ACC112 (cell line): ENCODE measurements at regions not wholly inside any gene's neighbourhood (a gene's known extent, or its start where the extent isn't known, plus 50 kb on each side); places are given as distances from the start of the nearest gene placed in this dataset.

Source experiments
- H2AFZ ChIP-seq: fragments of 200-600 bp; sonication (generic); one replicate; pipeline ENCODE4 v1.6.0; 2017; ENCODE audit warnings: antibody characterized with exemption, low read length; ENCODE audit not compliant: unreplicated experiment
- H3K27ac ChIP-seq: fragments of 200-600 bp; sonication (generic); 2 replicates; pipeline ENCODE4 v1.5.1; 2014; ENCODE audit warnings: low read depth, mild to moderate bottlenecking, antibody characterized with exemption, low read length, moderate library complexity
- H3K27me3 ChIP-seq: fragments of 200-600 bp; sonication (generic); 2 replicates; pipeline ENCODE4 v1.6.1; 2014; ENCODE audit warnings: mild to moderate bottlenecking, antibody characterized with exemption, low read length, moderate library complexity, mixed read lengths; ENCODE audit not compliant: insufficient read depth
- H3K36me3 ChIP-seq: fragments of 200-600 bp; sonication (generic); 2 replicates; pipeline ENCODE4 v1.6.1; 2016; ENCODE audit warnings: mild to moderate bottlenecking, antibody characterized with exemption, low read length, moderate library complexity, mixed read lengths; ENCODE audit not compliant: insufficient read depth
- H3K4me1 ChIP-seq: fragments of 200-600 bp; sonication (generic); one replicate; pipeline ENCODE4 v1.6.1; 2016; ENCODE audit warnings: low read length, mixed read lengths; ENCODE audit not compliant: insufficient read depth, unreplicated experiment, control insufficient read depth
- H3K4me3 ChIP-seq: fragments of 200-600 bp; sonication (generic); 2 replicates; pipeline ENCODE4 v1.5.1; 2014; ENCODE audit warnings: mild to moderate bottlenecking, low read depth, low read length
- H3K79me2 ChIP-seq: fragments of 200-600 bp; sonication (generic); one replicate; pipeline ENCODE4 v1.6.0; 2016; ENCODE audit warnings: low read length; ENCODE audit not compliant: control insufficient read depth, unreplicated experiment, insufficient read depth

DNA sequence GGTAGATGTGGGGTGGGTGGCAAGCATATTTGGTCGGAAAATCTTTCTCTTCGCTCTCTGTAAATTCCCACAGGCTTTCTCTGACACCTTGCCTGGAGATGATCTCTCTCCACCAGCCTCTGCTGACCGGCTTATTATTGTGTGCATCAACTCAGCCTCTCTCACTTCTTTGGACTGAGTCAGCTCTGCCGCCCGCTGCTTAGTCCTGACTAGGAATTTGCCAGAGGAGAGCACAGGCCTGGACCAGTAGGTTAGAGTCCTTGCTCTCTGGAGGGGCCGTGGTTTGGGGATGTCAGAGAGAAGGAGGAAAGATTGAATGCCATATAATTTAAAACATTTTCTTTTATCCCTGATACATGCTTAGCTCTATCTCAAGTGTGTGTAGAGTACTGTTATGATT lies 242.6 kb upstream of the THSD7B start:
- Histone ChIP-seq H3K4me3 (no peak overlapping the region), H3K27ac (no peak overlapping the region), H2AFZ (no peak overlapping the region), H3K79me2 (no peaks in the 10 kb centered on the region), H3K36me3 (no peaks in the 10 kb centered on the region), H3K27me3 (no peaks in the 10 kb centered on the region), H3K4me1 (no peaks in the 10 kb centered on the region)

- Histone ChIP-seq H3K79me2 (no peaks in the 10 kb centered on the region), H3K4me3 (no peak overlapping the region), H3K27ac (no peak overlapping the region), H3K36me3 (no peaks in the 10 kb centered on the region), H3K4me1 (no peaks in the 10 kb centered on the region), H2AFZ (no peak overlapping the region), H3K27me3 (no peaks in the 10 kb centered on the region)
Observed at GRCh38 chr2:136517716-136518115, 247.6 kb upstream of the THSD7B start.

DNA sequence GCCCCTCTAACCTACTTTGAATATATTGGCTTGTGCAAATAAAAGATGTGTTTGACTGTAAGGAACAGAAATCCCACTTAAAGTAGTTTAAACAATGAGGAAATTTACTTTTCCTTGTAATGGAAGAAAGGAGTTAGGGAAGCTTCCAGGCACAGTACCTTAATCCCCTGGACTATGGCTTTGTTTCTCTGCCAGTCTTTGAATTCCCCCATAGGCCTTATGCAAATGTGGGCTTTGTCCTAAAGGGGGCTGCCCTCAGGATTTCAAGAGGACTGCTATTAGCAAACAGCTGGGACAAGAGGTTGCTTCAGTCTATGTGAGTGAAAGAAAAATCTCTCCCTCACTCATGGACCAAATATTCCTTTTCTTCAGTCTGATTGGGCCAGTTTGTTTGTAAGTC lies 255.1 kb upstream of the THSD7B start:
- Histone ChIP-seq H3K27me3 (no peaks in the 10 kb centered on the region), H3K4me1 (no peaks in the 10 kb centered on the region), H3K36me3 (no peaks in the 10 kb centered on the region), H3K27ac (no peak overlapping the region), H3K4me3 (no peak overlapping the region), H3K79me2 (no peaks in the 10 kb centered on the region), H2AFZ (no peak overlapping the region)

DNA sequence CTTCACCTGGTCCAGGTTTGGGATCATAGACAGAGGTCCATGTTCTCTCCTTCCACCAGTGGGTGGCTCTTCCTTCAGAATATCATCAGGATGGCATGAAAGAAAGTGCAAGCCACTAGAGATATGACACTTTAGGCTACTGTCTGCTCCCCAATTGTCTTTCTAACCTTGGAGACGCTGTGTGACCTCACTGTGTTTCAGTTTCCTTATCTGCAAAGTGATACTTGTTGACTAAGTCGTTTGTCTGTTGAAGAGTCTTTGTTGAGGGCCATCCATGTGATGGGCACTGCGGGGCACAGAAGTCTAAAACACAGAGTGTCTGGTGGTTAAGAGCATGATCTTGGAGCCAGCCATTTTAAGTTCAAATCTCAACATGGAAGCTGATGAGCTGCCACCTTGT lies 259.9 kb upstream of the THSD7B start:
- Histone ChIP-seq H3K36me3 (no peaks in the 10 kb centered on the region), H3K27me3 (no peaks in the 10 kb centered on the region), H3K79me2 (no peaks in the 10 kb centered on the region), H2AFZ (no peak overlapping the region), H3K4me3 (no peak overlapping the region), H3K4me1 (no peaks in the 10 kb centered on the region), H3K27ac (no peak overlapping the region)

DNA sequence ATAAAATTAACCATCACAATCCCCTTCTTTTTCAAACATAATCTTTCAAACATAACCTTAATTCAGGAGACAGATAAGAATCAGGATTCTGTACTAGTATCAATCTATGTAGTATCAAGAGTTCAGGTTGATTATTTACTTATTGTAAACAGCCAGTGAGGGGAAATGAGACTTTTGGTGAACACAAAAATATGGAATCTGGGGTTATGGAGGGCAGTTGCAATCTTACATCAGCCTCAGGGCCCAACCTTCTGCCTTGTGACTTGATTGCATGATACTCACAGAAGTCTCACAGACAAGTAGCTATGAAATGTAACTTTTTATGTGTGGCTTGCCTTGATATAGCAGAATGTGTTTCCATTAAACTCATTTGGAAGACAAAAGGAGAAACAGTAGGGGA lies 262.7 kb upstream of the THSD7B start:
- no peak overlapping the region for H3K27ac ChIP-seq
- H3K4me3 ChIP-seq: no peak overlapping the region
- no peak overlapping the region for H2AFZ ChIP-seq
- no peaks in the 10 kb centered on the region for H3K4me1 ChIP-seq
- H3K27me3 ChIP-seq: no peaks in the 10 kb centered on the region
- no peaks in the 10 kb centered on the region for H3K79me2 ChIP-seq
- no peaks in the 10 kb centered on the region for H3K36me3 ChIP-seq

DNA sequence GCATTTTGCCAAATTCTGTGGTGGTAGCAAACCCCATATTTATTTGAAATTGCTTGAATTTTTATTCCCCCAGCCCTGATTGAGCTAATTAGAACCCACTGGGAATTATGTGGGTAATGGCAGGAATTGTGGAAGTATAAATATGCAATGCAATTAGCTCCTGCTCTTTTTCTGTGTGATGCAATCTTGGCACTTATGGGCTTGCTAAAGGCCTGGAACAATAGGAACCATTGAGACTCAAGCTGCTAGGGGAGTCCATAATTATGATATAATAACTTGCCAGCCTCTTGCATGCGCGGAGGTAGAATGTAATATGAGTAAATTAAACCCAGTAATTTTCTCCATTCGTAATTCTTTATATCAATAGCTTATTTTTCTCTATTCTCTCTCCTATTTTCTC lies 267.6 kb upstream of the THSD7B start:
- Histone ChIP-seq H2AFZ (no peak overlapping the region), H3K36me3 (no peaks in the 10 kb centered on the region), H3K4me3 (no peak overlapping the region), H3K27me3 (no peaks in the 10 kb centered on the region), H3K27ac (no peak overlapping the region), H3K79me2 (no peaks in the 10 kb centered on the region), H3K4me1 (no peaks in the 10 kb centered on the region)

DNA sequence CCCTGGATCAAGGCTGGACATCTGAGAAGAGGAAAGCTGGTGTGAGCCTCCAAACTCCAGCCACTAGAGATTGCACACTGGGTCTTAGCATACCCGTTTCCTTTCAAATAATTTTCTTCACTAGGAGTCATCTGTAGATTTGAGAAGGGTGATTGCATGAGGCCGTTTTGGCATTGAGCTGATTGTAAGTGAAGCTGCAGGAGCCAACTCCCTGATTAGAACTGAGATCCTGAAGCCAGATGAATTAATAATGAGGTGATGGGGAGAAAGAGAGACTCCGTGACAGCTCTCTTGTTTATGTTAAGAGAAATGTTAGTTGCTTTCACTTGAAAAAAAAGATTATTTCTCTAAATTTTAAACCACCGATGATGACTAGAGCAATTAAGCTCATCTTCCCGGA lies 268.4 kb upstream of the THSD7B start:
- Histone ChIP-seq H3K4me1 (no peaks in the 10 kb centered on the region), H2AFZ (no peak overlapping the region), H3K36me3 (no peaks in the 10 kb centered on the region), H3K79me2 (no peaks in the 10 kb centered on the region), H3K27ac (no peak overlapping the region), H3K4me3 (no peak overlapping the region), H3K27me3 (no peaks in the 10 kb centered on the region)

- no peak overlapping the region for H3K4me3 ChIP-seq
- H3K4me1 ChIP-seq: no peaks in the 10 kb centered on the region
- no peak overlapping the region for H2AFZ ChIP-seq
- H3K27me3 ChIP-seq: no peaks in the 10 kb centered on the region
- H3K36me3 ChIP-seq: no peaks in the 10 kb centered on the region
- H3K79me2 ChIP-seq: no peaks in the 10 kb centered on the region
- H3K27ac ChIP-seq: no peak overlapping the region
Observed at GRCh38 chr2:136495636-136496035, 269.7 kb upstream of the THSD7B start.

DNA sequence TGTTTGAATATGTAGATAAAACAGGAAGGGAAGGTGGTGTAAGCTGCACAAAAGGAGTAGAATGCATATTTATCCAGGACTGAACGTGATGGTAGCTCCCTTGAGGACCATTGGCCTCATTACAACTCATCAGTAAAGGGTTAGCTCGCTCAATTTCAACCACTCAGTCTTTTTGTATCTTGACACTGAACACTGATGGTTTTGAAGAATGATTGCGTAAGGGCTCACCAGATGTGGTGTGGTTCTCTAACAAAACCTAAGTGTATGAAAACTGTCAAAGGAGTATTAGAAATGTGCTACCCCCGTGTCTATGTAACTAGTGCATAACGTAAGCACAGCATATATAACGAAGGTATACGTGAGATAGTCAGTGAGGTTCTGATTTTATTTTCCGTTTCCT lies 272.4 kb upstream of the THSD7B start:
- Histone ChIP-seq H2AFZ (no peak overlapping the region), H3K36me3 (no peaks in the 10 kb centered on the region)

DNA sequence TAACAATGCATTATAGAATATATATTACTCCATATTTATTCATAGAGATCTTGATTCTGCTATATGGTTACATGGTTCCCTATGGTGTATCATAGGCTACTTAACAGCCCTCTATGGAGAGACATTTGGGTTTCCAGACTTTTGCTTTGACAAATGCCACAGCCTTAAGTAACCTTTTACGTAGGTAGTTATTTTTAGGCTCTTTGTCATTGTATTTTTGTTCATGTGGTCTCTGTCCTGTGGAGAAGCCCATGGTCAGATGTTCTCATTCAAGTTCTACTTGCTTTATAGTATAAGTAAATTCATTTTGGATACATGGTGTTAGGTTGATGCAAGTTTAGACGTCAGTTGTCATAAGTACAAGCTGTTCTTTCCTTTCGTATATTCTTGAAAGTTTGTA lies 275.2 kb upstream of the THSD7B start:
- no peaks in the 10 kb centered on the region for H3K36me3 ChIP-seq
- H3K27me3 ChIP-seq: no peaks in the 10 kb centered on the region
- H3K79me2 ChIP-seq: no peaks in the 10 kb centered on the region
- H3K4me3 ChIP-seq: no peak overlapping the region
- no peak overlapping the region for H3K27ac ChIP-seq
- no peaks in the 10 kb centered on the region for H3K4me1 ChIP-seq
- no peak overlapping the region for H2AFZ ChIP-seq

More for the DNA sequence above, 272.4 kb upstream of the THSD7B start:
- Histone ChIP-seq H3K27me3 (no peaks in the 10 kb centered on the region), H3K4me1 (no peaks in the 10 kb centered on the region), H3K4me3 (no peak overlapping the region), H3K27ac (no peak overlapping the region), H3K79me2 (no peaks in the 10 kb centered on the region)

GRCh38 chr2:136487421-136487820 lies 277.9 kb upstream of the THSD7B start:
- no peaks in the 10 kb centered on the region for H3K36me3 ChIP-seq
- H2AFZ ChIP-seq: no peak overlapping the region
- H3K27me3 ChIP-seq: no peaks in the 10 kb centered on the region
- no peaks in the 10 kb centered on the region for H3K4me1 ChIP-seq
- no peak overlapping the region for H3K27ac ChIP-seq
- H3K4me3 ChIP-seq: no peak overlapping the region
- no peaks in the 10 kb centered on the region for H3K79me2 ChIP-seq

- Histone ChIP-seq H3K36me3 (no peaks in the 10 kb centered on the region), H2AFZ (no peak overlapping the region), H3K4me1 (no peaks in the 10 kb centered on the region), H3K27me3 (no peaks in the 10 kb centered on the region), H3K27ac (no peak overlapping the region), H3K79me2 (no peaks in the 10 kb centered on the region), H3K4me3 (no peak overlapping the region)
Observed at GRCh38 chr2:136486115-136486514, 279.2 kb upstream of the THSD7B start.
